ENCODE measurements at regions not wholly inside any gene's neighbourhood (a gene's known extent, or its start where the extent isn't known, plus 50 kb on each side); places are given as distances from the start of the nearest gene placed in this dataset.
A peak's percentile ranks its signal among the peaks of the same experiment; 100 is the strongest.

DNA sequence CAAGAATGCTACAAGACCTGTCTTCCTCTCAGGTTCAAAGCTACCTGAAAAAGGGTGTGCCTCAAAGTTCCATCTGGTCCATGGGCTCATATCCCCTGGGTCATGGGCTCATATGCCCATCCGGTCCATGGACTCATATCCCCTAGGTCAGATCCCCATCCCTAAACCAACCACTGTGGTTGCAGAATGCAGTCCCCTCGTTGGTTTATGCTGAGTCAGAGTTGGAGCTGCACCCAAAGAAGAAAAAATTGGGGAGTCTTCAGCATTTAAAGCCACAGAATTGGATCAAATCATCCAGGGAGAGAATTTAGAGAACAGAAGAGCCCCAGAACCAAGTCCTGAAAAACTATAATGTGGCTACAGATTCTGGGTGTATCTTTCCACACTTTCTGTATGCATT, 71.5 kb upstream of the IL12A start:
- TF ChIP-seq MEF2A (IDR thresholded peaks at IDR 0.05; ENCODE audit: borderline replicate concordance, low read depth), result no peak
- TF ChIP-seq FOXJ3 (CRISPR knock-in tag; IDR thresholded peaks at IDR 0.05), result no peak
- no peak for TF ChIP-seq SMC3 (IDR thresholded peaks at IDR 0.05; ENCODE audit: low read depth, low read length)
- no peak for TF ChIP-seq YY1 (IDR thresholded peaks at IDR 0.05; ENCODE audit: low read depth)
- no peak for TF ChIP-seq NFIC (IDR thresholded peaks at IDR 0.05; ENCODE audit: borderline replicate concordance)
- TF ChIP-seq, protein P1, sequence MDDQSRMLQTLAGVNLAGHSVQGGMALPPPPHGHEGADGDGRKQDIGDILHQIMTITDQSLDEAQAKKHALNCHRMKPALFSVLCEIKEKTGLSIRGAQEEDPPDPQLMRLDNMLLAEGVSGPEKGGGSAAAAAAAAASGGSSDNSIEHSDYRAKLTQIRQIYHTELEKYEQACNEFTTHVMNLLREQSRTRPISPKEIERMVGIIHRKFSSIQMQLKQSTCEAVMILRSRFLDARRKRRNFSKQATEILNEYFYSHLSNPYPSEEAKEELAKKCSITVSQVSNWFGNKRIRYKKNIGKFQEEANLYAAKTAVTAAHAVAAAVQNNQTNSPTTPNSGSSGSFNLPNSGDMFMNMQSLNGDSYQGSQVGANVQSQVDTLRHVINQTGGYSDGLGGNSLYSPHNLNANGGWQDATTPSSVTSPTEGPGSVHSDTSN (IDR thresholded peaks at IDR 0.05), result no peak
- no peak for TF ChIP-seq REST (IDR thresholded peaks at IDR 0.05; ENCODE audit: low read depth, low read length)
- TF ChIP-seq GATA2 (CRISPR knock-in tag; IDR thresholded peaks at IDR 0.05), result no peak
- no peak for TF ChIP-seq RAD21 (IDR thresholded peaks at IDR 0.05; ENCODE audit: low read length)
- no peak overlapping the region for H3K4me2 ChIP-seq
- WGBS (ENCODE audit: low lambda C conversion rate), result 67% methylated on average over 2 of the region's 2 CpGs
- no peak for DNase-seq
- H3K27ac ChIP-seq (ENCODE audit: low read depth in 2 of 2, low read length in 1 of 2), result no peak overlapping the region
- H4K20me1 ChIP-seq (ENCODE audit: insufficient read depth), result no peaks in the 10 kb centered on the region
- H3K27me3 ChIP-seq (ENCODE audit: insufficient read depth), result no peaks in the 10 kb centered on the region
- H3K4me3 ChIP-seq (ENCODE audit: low read depth in 2 of 2, low read length in 1 of 2), result no peak overlapping the region
- ChIA-PET POLR2A (no interaction called here), CTCF (interaction anchor here (0.8 kb wide), 1 partner anchor 1056 kb away, joined by 4 read pairs; no protein-coding TSS in a partner anchor)
- H3K4me1 ChIP-seq (ENCODE audit: control insufficient read depth in 1 of 2, insufficient read depth in 2 of 2, low read depth in 1 of 2, low read length in 1 of 2), result no peaks in the 10 kb centered on the region
- H3K9me3 ChIP-seq, result no peaks in the 10 kb centered on the region
- H2AFZ ChIP-seq (ENCODE audit: low read depth), result no peak overlapping the region
- no peaks in the 10 kb centered on the region for H3K79me2 ChIP-seq (ENCODE audit: insufficient read depth)
- H3K36me3 ChIP-seq (replicated peaks in 1 of 2; ENCODE audit: control insufficient read depth in 1 of 2, insufficient read depth in 2 of 2, low read length in 1 of 2), result no peaks in the 10 kb centered on the region
- H3K9me2 ChIP-seq, result no peaks in the 10 kb centered on the region
- peaks cover 5% of the 10 kb centered on the region for H3F3A ChIP-seq (replicated peaks; ENCODE audit: insufficient read depth)
- H3K9ac ChIP-seq, result no peak overlapping the region

DNA sequence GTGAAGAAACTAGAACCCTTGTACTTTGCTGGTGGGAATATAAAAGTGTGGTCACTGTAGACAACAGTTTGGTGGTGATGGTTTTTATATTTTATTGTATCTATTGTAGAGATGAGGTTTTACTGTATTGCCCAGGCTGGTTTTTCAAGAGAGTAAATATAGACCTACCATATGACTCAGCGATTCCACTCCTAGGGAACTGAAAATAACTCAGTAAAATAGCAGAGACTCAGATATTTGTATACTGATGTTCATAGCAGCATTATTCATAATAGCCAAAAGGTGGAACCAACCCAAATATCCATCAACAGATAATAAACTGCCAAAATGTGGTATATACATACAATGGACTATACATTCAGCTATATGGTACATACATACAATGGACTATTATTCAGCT, 68.8 kb upstream of the IL12A start:
- POLR2A ChIA-PET, result no interaction called here
- Histone ChIP-seq H3K36me3 (replicated peaks in 1 of 2; ENCODE audit: control insufficient read depth in 1 of 2, insufficient read depth in 2 of 2, low read length in 1 of 2) (no peaks in the 10 kb centered on the region), H3K27me3 (ENCODE audit: insufficient read depth) (no peaks in the 10 kb centered on the region), H2AFZ (ENCODE audit: low read depth) (no peak overlapping the region), H3K9me2 (no peaks in the 10 kb centered on the region), H3K27ac (ENCODE audit: low read depth in 2 of 2, low read length in 1 of 2) (peak overlapping the region in 1 of 2 experiments; percentile 17; a peak in 1 of 4 replicates), H3K4me2 (no peak overlapping the region), H3K4me1 (ENCODE audit: control insufficient read depth in 1 of 2, insufficient read depth in 2 of 2, low read depth in 1 of 2, low read length in 1 of 2) (no peaks in the 10 kb centered on the region), H3K79me2 (ENCODE audit: insufficient read depth) (no peaks in the 10 kb centered on the region), H4K20me1 (ENCODE audit: insufficient read depth) (no peaks in the 10 kb centered on the region), H3K9me3 (no peaks in the 10 kb centered on the region), H3F3A (replicated peaks; ENCODE audit: insufficient read depth) (peaks cover 5% of the 10 kb centered on the region), H3K9ac (no peak overlapping the region), H3K4me3 (ENCODE audit: low read depth in 2 of 2, low read length in 1 of 2) (no peak overlapping the region)
- DNase-seq, result no peak
- 76% methylated on average over 1 of the region's 1 CpG for WGBS (ENCODE audit: low lambda C conversion rate)
- CTCF ChIA-PET, result no interaction called here
- no peak for TF ChIP-seq RCOR1 (IDR thresholded peaks at IDR 0.05; ENCODE audit: low read length)
- TF ChIP-seq NRF1 (IDR thresholded peaks at IDR 0.05; ENCODE audit: low read depth, low read length), result no peak
- TF ChIP-seq USF2 (IDR thresholded peaks at IDR 0.05; ENCODE audit: borderline replicate concordance, low read depth, low read length), result no peak
- TF ChIP-seq RFX5 (IDR thresholded peaks at IDR 0.05; ENCODE audit: low read length), result no peak
